HG02981 (cell line): ENCODE measurements at regions not wholly inside any gene's neighbourhood (a gene's known extent, or its start where the extent isn't known, plus 50 kb on each side); places are given as distances from the start of the nearest gene placed in this dataset.

Experiments
- ATAC-seq: cut with Tn5 transposase; IDR thresholded peaks from one replicate; pipeline ENCODE4 v1.9.1; 2021; ENCODE audit warnings: mild to moderate bottlenecking, moderate library complexity; ENCODE audit not compliant: unreplicated experiment

- ATAC-seq = no peak
Observed at GRCh38 chr6:65819152-65819551, 112.1 kb upstream of the EYS start.

- ATAC-seq = no peak
Observed at GRCh38 chr6:65818576-65818975, 111.5 kb upstream of the EYS start.

- ATAC-seq = no peak
Observed at GRCh38 chr6:65816991-65817390, 110.0 kb upstream of the EYS start.

GRCh38 chr6:65814071-65814470 lies 107.0 kb upstream of the EYS start:
- no peak for ATAC-seq

GRCh38 chr6:65803186-65803585 lies 96.2 kb upstream of the EYS start:
- no peak for ATAC-seq

- ATAC-seq = no peak
Observed at GRCh38 chr6:65799389-65799788, 92.4 kb upstream of the EYS start.

GRCh38 chr6:65798280-65799014 lies 91.4 kb upstream of the EYS start:
- ATAC-seq = no peak

- no peak for ATAC-seq
Observed at GRCh38 chr6:65790666-65791065, 83.6 kb upstream of the EYS start.

- ATAC-seq = no peak
Observed at GRCh38 chr6:65787787-65788186, 80.8 kb upstream of the EYS start.

GRCh38 chr6:65786815-65787214 lies 79.8 kb upstream of the EYS start:
- ATAC-seq = no peak

GRCh38 chr6:65780691-65781090 lies 73.7 kb upstream of the EYS start:
- no peak for ATAC-seq

- no peak for ATAC-seq
Observed at GRCh38 chr6:65776332-65776731, 69.3 kb upstream of the EYS start.

- ATAC-seq = no peak
Observed at GRCh38 chr6:65771946-65772345, 64.9 kb upstream of the EYS start.

GRCh38 chr6:65761890-65762289 lies 54.9 kb upstream of the EYS start:
- no peak for ATAC-seq

- no peak for ATAC-seq
Observed at GRCh38 chr6:65760285-65760684, 53.3 kb upstream of the EYS start.
